Liver (tissue), 8 donors: ENCODE measurements at regions not wholly inside any gene's neighbourhood (a gene's known extent, or its start where the extent isn't known, plus 50 kb on each side); places are given as distances from the start of the nearest gene placed in this dataset.

ENCODE experiments used
- DNase-seq: peaks from one replicate; pipeline ENCODE4 v3.0.0-alpha.2; 2017; ENCODE audit warnings: low spot score
- H3K27ac ChIP-seq, 2 donors: one replicate each; pipeline ENCODE4 v1.7.0; 2013; ENCODE audit warnings: inconsistent platforms in 2 of 2, low read length in 2 of 2, control low read depth in 1 of 2, low read depth in 1 of 2, mild to moderate bottlenecking in 1 of 2
- H3K27me3 ChIP-seq, 4 donors: one replicate each; pipeline versions ENCODE4 v1.6.1 to v1.7.0; 2013; ENCODE audit warnings: low read length in 3 of 4, inconsistent platforms in 1 of 4, mild to moderate bottlenecking in 1 of 4, moderate library complexity in 1 of 4; ENCODE audit not compliant: control insufficient read depth in 4 of 4, insufficient read depth in 4 of 4
- H3K36me3 ChIP-seq, 4 donors: one replicate each; pipeline versions ENCODE4 v1.6.1 to v1.7.0; 2013; ENCODE audit warnings: low read length in 3 of 4, mild to moderate bottlenecking in 3 of 4, low read depth in 1 of 4, moderate library complexity in 1 of 4; ENCODE audit not compliant: control insufficient read depth in 4 of 4, insufficient read depth in 3 of 4
- H3K4me1 ChIP-seq, 4 donors: one replicate each; pipeline versions ENCODE4 v1.6.1 to v1.7.0; 2013; ENCODE audit warnings: low read length in 3 of 4, mild to moderate bottlenecking in 3 of 4, moderate library complexity in 1 of 4; ENCODE audit not compliant: control insufficient read depth in 4 of 4, insufficient read depth in 4 of 4
- H3K4me3 ChIP-seq, 3 donors: one replicate each; pipeline versions ENCODE4 v1.6.1 to v1.7.0; 2013; ENCODE audit warnings: low read length in 3 of 3, control low read depth in 1 of 3, low read depth in 1 of 3, mild to moderate bottlenecking in 1 of 3
- H3K9ac ChIP-seq, 2 donors: one replicate each; pipeline ENCODE4 v1.7.0; 2013; ENCODE audit warnings: low read length in 2 of 2, mild to moderate bottlenecking in 2 of 2, moderate library complexity in 2 of 2, control low read depth in 1 of 2, low read depth in 1 of 2
- H3K9me3 ChIP-seq, 4 donors: one replicate each; pipeline versions ENCODE4 v1.6.1 to v1.7.0; 2013; ENCODE audit warnings: low read length in 3 of 4; ENCODE audit not compliant: control insufficient read depth in 4 of 4
- ATF3 ChIP-seq: IDR thresholded peaks from 2 replicates; pipeline ENCODE4 v1.6.1; 2016; ENCODE audit warnings: antibody characterized with exemption
- CTCF ChIP-seq: fragments of 150-350 bp; IDR thresholded peaks from 2 replicates; pipeline ENCODE4 v1.5.1; 2017; ENCODE audit warnings: improper control_type of control experiment, low read depth, low read length; ENCODE audit not compliant: missing input control
- EGR1 ChIP-seq, 2 donors: IDR thresholded peaks; 2 replicates each; pipeline ENCODE4 v1.6.1; 2016 to 2018; ENCODE audit warnings: antibody characterized with exemption in 2 of 2, low read depth in 2 of 2
- FOXA1 ChIP-seq: IDR thresholded peaks from 2 replicates; pipeline ENCODE4 v1.6.1; 2016; ENCODE audit warnings: antibody characterized with exemption
- FOXA2 ChIP-seq: IDR thresholded peaks from 2 replicates; pipeline ENCODE4 v1.6.1; 2016; ENCODE audit warnings: antibody characterized with exemption
- GABPA ChIP-seq, 2 donors: IDR thresholded peaks in 1 of 2; conservative IDR thresholded peaks in 1 of 2; 2 replicates each; pipeline ENCODE4 v1.6.1; 2016; ENCODE audit warnings: antibody characterized with exemption in 2 of 2, mild to moderate bottlenecking in 1 of 2, moderate library complexity in 1 of 2
- HNF4A ChIP-seq, 2 donors: conservative IDR thresholded peaks; 2 replicates each; pipeline ENCODE4 v1.6.1; 2016; ENCODE audit warnings: antibody characterized with exemption in 2 of 2, mild to moderate bottlenecking in 2 of 2
- HNF4G ChIP-seq: IDR thresholded peaks from 2 replicates; pipeline ENCODE4 v1.6.1; 2016; ENCODE audit warnings: antibody characterized with exemption
- JUND ChIP-seq, 2 donors: IDR thresholded peaks; 2 replicates each; pipeline ENCODE4 v1.6.1; 2016; ENCODE audit warnings: antibody characterized with exemption in 2 of 2
- MAX ChIP-seq: IDR thresholded peaks from 2 replicates; pipeline ENCODE4 v1.6.1; 2016; ENCODE audit warnings: antibody characterized with exemption
- NR2F2 ChIP-seq: IDR thresholded peaks from 2 replicates; pipeline ENCODE4 v1.6.1; 2016; ENCODE audit warnings: antibody characterized with exemption
- RAD21 ChIP-seq, 2 donors: IDR thresholded peaks; 2 replicates each; pipeline ENCODE4 v1.6.1; 2016; ENCODE audit warnings: antibody characterized with exemption in 2 of 2, mild to moderate bottlenecking in 2 of 2
- REST ChIP-seq: IDR thresholded peaks from 2 replicates; pipeline ENCODE4 v1.6.1; 2016; ENCODE audit warnings: antibody characterized with exemption, mild to moderate bottlenecking
- RXRA ChIP-seq, 2 donors: IDR thresholded peaks; 2 replicates each; pipeline ENCODE4 v1.6.1; 2017 to 2018; ENCODE audit warnings: antibody characterized with exemption in 2 of 2, mild to moderate bottlenecking in 1 of 2
- SP1 ChIP-seq: IDR thresholded peaks from 2 replicates; pipeline ENCODE4 v1.6.1; 2018; ENCODE audit warnings: antibody characterized with exemption, mild to moderate bottlenecking
- TAF1 ChIP-seq: conservative IDR thresholded peaks from 2 replicates; pipeline ENCODE4 v1.6.1; 2016; ENCODE audit warnings: antibody characterized with exemption, mild to moderate bottlenecking
- YY1 ChIP-seq: IDR thresholded peaks from 2 replicates; pipeline ENCODE4 v1.6.1; 2016; ENCODE audit warnings: antibody characterized with exemption, mild to moderate bottlenecking
- ZBTB33 ChIP-seq: IDR thresholded peaks from 2 replicates; pipeline ENCODE4 v1.6.1; 2016; ENCODE audit warnings: antibody characterized with exemption
- WGBS: extraction: QIAGEN DNeasy Blood & Tissue Kit; methylation state at CpG from one replicate; pipeline ENCODE4 v1.1.7; 2013; 5-methylcytosine and 5-hydroxymethylcytosine counted together
- donor health status: healthy.
- donor health status: healthy.
- donor health status: healthy.
- donor health status: healthy.
- donor health status: healthy.

GRCh38 chr16:5758281-5758680 lies 660.7 kb upstream of the EEF2KMT start:
- Histone ChIP-seq H3K9ac (no peak overlapping the region), H3K36me3 (no peaks in the 10 kb centered on the region), H3K27me3 (peaks cover 0 to 2% (median 0%) of the 10 kb centered on the region in 4 donors), H3K9me3 (no peaks in the 10 kb centered on the region), H3K27ac (no peak overlapping the region), H3K4me1 (no peaks in the 10 kb centered on the region), H3K4me3 (no peak overlapping the region)
- no peak for TF ChIP-seq HNF4A (conservative IDR thresholded peaks at IDR 0.05)
- no peak for TF ChIP-seq RXRA (IDR thresholded peaks at IDR 0.05)
- WGBS = 72% methylated on average over 4 of the region's 4 CpGs
- no peak for DNase-seq

- Histone ChIP-seq H3K27me3 (peaks cover 0 to 2% (median 0%) of the 10 kb centered on the region in 4 donors), H3K4me3 (no peak overlapping the region), H3K36me3 (no peaks in the 10 kb centered on the region), H3K9me3 (no peaks in the 10 kb centered on the region), H3K27ac (no peak overlapping the region), H3K9ac (no peak overlapping the region), H3K4me1 (no peaks in the 10 kb centered on the region)
- DNase-seq = no peak
- WGBS = 47% methylated on average over 5 of the region's 5 CpGs
- TF ChIP-seq RAD21 (IDR thresholded peaks at IDR 0.05) = no peak
- TF ChIP-seq CTCF = no peak
- no peak for TF ChIP-seq MAX
- TF ChIP-seq NR2F2 = no peak
- TF ChIP-seq HNF4G = no peak
- TF ChIP-seq RXRA (IDR thresholded peaks at IDR 0.05) = no peak
- TF ChIP-seq FOXA2 = no peak
- TF ChIP-seq SP1 = no peak
- TF ChIP-seq FOXA1 = no peak
- no peak for TF ChIP-seq GABPA (IDR thresholded peaks at IDR 0.05 in 1 of 2, conservative IDR thresholded peaks at IDR 0.05 in 1 of 2)
- TF ChIP-seq EGR1 (IDR thresholded peaks at IDR 0.05; ENCODE audit: low read depth in 2 of 2) = no peak
- no peak for TF ChIP-seq ATF3
- no peak for TF ChIP-seq YY1
- no peak for TF ChIP-seq REST
- no peak for TF ChIP-seq TAF1
- no peak for TF ChIP-seq HNF4A (conservative IDR thresholded peaks at IDR 0.05)
- no peak for TF ChIP-seq JUND (IDR thresholded peaks at IDR 0.05)
- TF ChIP-seq ZBTB33 = no peak
These were observed 659.4 kb upstream of the EEF2KMT start for GRCh38 chr16:5756969-5757368.
